ENCODE measurements at regions not wholly inside any gene's neighbourhood (a gene's known extent, or its start where the extent isn't known, plus 50 kb on each side); places are given as distances from the start of the nearest gene placed in this dataset.
A peak's percentile ranks its signal among the peaks of the same experiment; 100 is the strongest.
"Not testable (repeated sequence)": the region's sequence is repeated elsewhere in the genome, so short reads cannot be mapped to it uniquely, and the experiment has no call there.

DNA sequence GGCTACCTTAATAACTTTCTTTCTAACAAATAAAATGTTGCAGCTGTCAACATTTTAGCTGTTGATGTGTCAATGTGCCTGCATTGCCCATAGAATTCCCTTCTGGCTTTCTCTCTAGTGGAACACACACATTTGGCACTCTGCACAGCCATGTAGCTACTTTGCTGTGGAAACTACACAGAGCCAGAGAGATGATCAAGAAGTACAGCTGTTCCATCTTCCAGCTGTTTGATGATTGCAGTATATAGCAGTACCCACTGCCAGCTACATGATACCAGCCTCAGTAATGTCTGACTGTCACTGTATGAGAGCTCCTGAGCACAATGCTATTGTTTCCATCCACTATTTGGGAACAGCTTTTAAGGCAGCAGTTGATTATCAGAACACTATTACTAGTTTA, 843.0 kb downstream of the PCDH17 start:
- ATAC-seq (no peak), DNase-seq (ENCODE audit: low spot score in 2 of 2) (no peak)
- no peak overlapping the region for H3K4me3 Mint-ChIP-seq
- H3K4me1 Mint-ChIP-seq: no peaks in the 10 kb centered on the region
- no peak overlapping the region for H3K27ac Mint-ChIP-seq
- no peaks in the 10 kb centered on the region for H3K36me3 Mint-ChIP-seq
- H3K9me3 Mint-ChIP-seq: peaks cover 9% of the 10 kb centered on the region

GRCh38 chr13:58476206-58476918, 844.8 kb downstream of the PCDH17 start:
- H3K4me1 Mint-ChIP-seq: no peaks in the 10 kb centered on the region
- no peak overlapping the region for H3K27ac Mint-ChIP-seq
- ATAC-seq (no peak), DNase-seq (ENCODE audit: low spot score in 2 of 2) (no peak)
- H3K9me3 Mint-ChIP-seq: peaks cover 6% of the 10 kb centered on the region
- H3K4me3 Mint-ChIP-seq: no peak overlapping the region
- H3K36me3 Mint-ChIP-seq: no peaks in the 10 kb centered on the region

GRCh38 chr13:58478858-58479257, 847.3 kb downstream of the PCDH17 start:
- no peak overlapping the region for H3K27ac Mint-ChIP-seq
- ATAC-seq (no peak), DNase-seq (ENCODE audit: low spot score in 2 of 2) (no peak)
- peaks cover 3% of the 10 kb centered on the region for H3K9me3 Mint-ChIP-seq
- no peaks in the 10 kb centered on the region for H3K4me1 Mint-ChIP-seq
- no peak overlapping the region for H3K4me3 Mint-ChIP-seq
- no peaks in the 10 kb centered on the region for H3K36me3 Mint-ChIP-seq

- no peaks in the 10 kb centered on the region for H3K36me3 Mint-ChIP-seq
- DNase-seq (ENCODE audit: low spot score in 2 of 2): no peak
- H3K4me3 Mint-ChIP-seq: no peak overlapping the region
- ATAC-seq: no peak
- no peaks in the 10 kb centered on the region for H3K4me1 Mint-ChIP-seq
- H3K9me3 Mint-ChIP-seq: peaks cover 3% of the 10 kb centered on the region
- H3K27ac Mint-ChIP-seq: no peak overlapping the region
These were observed 848.5 kb downstream of the PCDH17 start for GRCh38 chr13:58480061-58480460.

DNA sequence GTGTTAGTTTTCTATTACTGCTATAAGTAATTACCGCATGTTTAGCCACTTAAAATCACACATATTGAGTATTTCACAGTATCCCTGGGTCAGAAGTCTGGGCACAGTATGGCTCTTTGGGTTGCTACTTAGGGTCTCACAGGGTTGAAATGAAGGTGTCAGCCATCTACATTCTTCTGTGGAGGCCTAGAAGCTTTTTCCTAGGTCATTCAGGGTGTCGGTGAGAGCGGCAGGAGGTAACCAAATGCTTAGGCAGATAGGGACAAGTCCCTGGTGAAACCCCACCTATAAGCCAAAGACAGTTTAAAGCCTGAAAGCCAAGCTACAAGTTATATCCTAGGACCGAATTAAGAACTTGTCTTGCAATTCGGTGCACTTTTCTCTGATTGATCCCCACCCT, 856.7 kb downstream of the PCDH17 start:
- Mint-ChIP-seq H3K4me3 (no peak overlapping the region), H3K27ac (no peak overlapping the region), H3K4me1 (no peaks in the 10 kb centered on the region), H3K9me3 (peaks cover 10% of the 10 kb centered on the region), H3K36me3 (no peaks in the 10 kb centered on the region)
- ATAC-seq (no peak), DNase-seq (ENCODE audit: low spot score in 2 of 2) (no peak)

GRCh38 chr13:58495668-58496067, 864.1 kb downstream of the PCDH17 start:
- no peak overlapping the region for H3K27ac Mint-ChIP-seq
- ATAC-seq (no peak), DNase-seq (ENCODE audit: low spot score in 2 of 2) (no peak)
- H3K36me3 Mint-ChIP-seq: no peaks in the 10 kb centered on the region
- no peaks in the 10 kb centered on the region for H3K4me1 Mint-ChIP-seq
- no peak overlapping the region for H3K4me3 Mint-ChIP-seq
- H3K9me3 Mint-ChIP-seq: no peaks in the 10 kb centered on the region

GRCh38 chr13:58500938-58501337, 869.4 kb downstream of the PCDH17 start:
- DNase-seq (ENCODE audit: low spot score in 2 of 2) (no peak), ATAC-seq (no peak)
- no peak overlapping the region for H3K4me3 Mint-ChIP-seq
- H3K9me3 Mint-ChIP-seq: peaks cover 11% of the 10 kb centered on the region
- H3K4me1 Mint-ChIP-seq: no peaks in the 10 kb centered on the region
- no peaks in the 10 kb centered on the region for H3K36me3 Mint-ChIP-seq
- H3K27ac Mint-ChIP-seq: no peak overlapping the region

- not testable (repeated sequence) for H3K4me3 Mint-ChIP-seq; H3K27ac Mint-ChIP-seq; DNase-seq (ENCODE audit: low spot score in 2 of 2); H3K36me3 Mint-ChIP-seq; H3K4me1 Mint-ChIP-seq; ATAC-seq
- peaks cover 13% of the 10 kb centered on the region for H3K9me3 Mint-ChIP-seq
These were observed 872.7 kb downstream of the PCDH17 start for GRCh38 chr13:58504202-58504700.

- H3K27ac Mint-ChIP-seq; H3K36me3 Mint-ChIP-seq; DNase-seq (ENCODE audit: low spot score in 2 of 2); H3K4me1 Mint-ChIP-seq; H3K4me3 Mint-ChIP-seq: not testable (repeated sequence)
- peak; percentile 31 for ATAC-seq
- peaks cover 17% of the 10 kb centered on the region for H3K9me3 Mint-ChIP-seq
These were observed 873.8 kb downstream of the PCDH17 start for GRCh38 chr13:58505262-58505920.

- DNase-seq (ENCODE audit: low spot score in 2 of 2): no peak
- H3K4me3 Mint-ChIP-seq: no peak overlapping the region
- H3K36me3 Mint-ChIP-seq: no peaks in the 10 kb centered on the region
- no peak for ATAC-seq
- no peaks in the 10 kb centered on the region for H3K4me1 Mint-ChIP-seq
- peaks cover 10% of the 10 kb centered on the region for H3K9me3 Mint-ChIP-seq
- H3K27ac Mint-ChIP-seq: no peak overlapping the region
These were observed 896.8 kb downstream of the PCDH17 start for GRCh38 chr13:58528351-58528750.

DNA sequence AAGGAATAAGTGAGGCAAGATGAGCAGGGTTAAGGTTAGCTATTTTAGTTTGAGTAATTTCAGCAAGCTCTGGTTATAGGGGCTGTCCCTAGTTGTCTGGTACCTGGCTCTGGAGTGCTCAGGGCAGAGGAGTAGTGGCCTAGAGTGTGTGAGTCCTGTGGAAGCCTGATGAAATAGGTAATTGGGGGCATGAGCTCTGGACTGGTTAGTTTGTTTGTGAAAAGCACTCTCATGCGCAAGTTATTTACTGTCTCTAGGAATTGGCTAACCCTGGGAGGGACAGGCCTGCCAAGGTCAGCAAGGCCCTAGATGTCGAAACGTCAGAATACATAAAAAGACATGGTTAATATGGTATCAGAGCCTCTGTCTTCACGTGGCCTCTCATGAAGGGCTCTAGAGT, 900.1 kb downstream of the PCDH17 start:
- ATAC-seq (no peak), DNase-seq (ENCODE audit: low spot score in 2 of 2) (no peak)
- Mint-ChIP-seq H3K4me3 (no peak overlapping the region), H3K9me3 (peaks cover 10% of the 10 kb centered on the region), H3K4me1 (no peaks in the 10 kb centered on the region), H3K36me3 (no peaks in the 10 kb centered on the region), H3K27ac (no peak overlapping the region)

DNA sequence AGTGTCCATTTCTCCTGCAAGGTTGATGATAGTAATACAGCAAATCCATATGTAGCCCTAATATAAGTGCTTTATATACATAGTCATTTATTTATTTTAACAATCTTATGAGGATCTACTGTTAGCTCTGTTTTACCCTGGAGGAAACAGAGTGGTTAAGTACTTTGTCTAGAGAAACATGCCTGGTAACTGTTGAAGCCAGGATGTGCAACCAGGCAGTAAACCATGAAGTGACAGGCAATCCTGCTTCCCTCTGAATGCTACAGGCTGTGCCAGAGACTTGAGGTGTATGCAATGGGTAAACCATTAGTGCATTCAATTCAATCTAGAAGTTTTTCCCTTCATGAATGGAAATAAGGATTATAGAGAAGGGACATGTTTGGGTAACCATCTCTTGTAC, 911.0 kb downstream of the PCDH17 start:
- H3K4me3 Mint-ChIP-seq: no peak overlapping the region
- no peaks in the 10 kb centered on the region for H3K4me1 Mint-ChIP-seq
- peaks cover 17% of the 10 kb centered on the region for H3K9me3 Mint-ChIP-seq
- DNase-seq (ENCODE audit: low spot score in 2 of 2): no peak
- no peak for ATAC-seq
- H3K36me3 Mint-ChIP-seq: no peaks in the 10 kb centered on the region
- no peak overlapping the region for H3K27ac Mint-ChIP-seq

GRCh38 chr13:58547419-58547818, 915.9 kb downstream of the PCDH17 start:
- peaks cover 16% of the 10 kb centered on the region for H3K9me3 Mint-ChIP-seq
- no peaks in the 10 kb centered on the region for H3K36me3 Mint-ChIP-seq
- ATAC-seq (no peak), DNase-seq (ENCODE audit: low spot score in 2 of 2) (no peak)
- no peak overlapping the region for H3K27ac Mint-ChIP-seq
- no peaks in the 10 kb centered on the region for H3K4me1 Mint-ChIP-seq
- H3K4me3 Mint-ChIP-seq: no peak overlapping the region

DNA sequence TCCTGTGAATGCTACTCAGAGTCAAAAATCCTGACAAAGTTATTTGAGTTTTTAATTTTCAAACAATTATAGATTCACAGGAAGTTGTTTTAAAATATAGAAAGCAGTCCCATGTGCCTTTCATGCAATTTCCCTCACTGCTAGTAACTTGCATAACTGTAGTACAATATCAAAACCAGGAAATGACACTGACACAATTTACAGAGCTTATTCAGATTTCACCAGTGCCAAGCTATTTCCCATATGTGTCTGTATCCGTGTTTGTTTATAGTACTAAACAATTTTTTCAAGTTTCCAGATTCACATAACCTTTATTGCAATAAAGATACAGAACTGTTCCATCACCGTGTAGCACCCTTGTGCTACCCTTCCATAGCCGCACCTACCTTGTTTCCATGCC, 934.6 kb downstream of the PCDH17 start:
- no peak for ATAC-seq
- no peaks in the 10 kb centered on the region for H3K36me3 Mint-ChIP-seq
- DNase-seq (ENCODE audit: low spot score in 2 of 2): no peak
- H3K4me1 Mint-ChIP-seq: no peaks in the 10 kb centered on the region
- no peak overlapping the region for H3K27ac Mint-ChIP-seq
- H3K4me3 Mint-ChIP-seq: no peak overlapping the region
- H3K9me3 Mint-ChIP-seq: peaks cover 18% of the 10 kb centered on the region

DNA sequence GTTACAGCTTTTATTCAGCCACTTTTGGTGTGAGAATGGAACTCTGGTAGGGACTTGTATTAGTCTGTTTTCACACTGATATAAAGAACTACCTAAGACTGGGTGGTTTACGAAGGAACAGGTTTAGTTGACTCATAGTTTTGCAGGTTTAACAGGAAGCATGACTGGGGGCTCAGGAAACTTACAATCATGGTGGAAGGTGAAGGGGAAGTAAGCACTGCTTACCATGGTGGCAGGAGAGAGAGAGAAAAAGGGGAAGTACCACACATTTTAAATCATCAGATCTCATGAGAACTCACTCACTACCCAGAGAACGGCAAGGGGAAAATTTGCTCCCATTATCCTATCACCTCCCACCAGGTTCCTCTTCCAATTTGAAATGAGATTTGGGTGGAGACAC, 942.2 kb downstream of the PCDH17 start:
- DNase-seq (ENCODE audit: low spot score in 2 of 2) (no peak), ATAC-seq (no peak)
- H3K9me3 Mint-ChIP-seq: peaks cover 37% of the 10 kb centered on the region
- H3K36me3 Mint-ChIP-seq: no peaks in the 10 kb centered on the region
- no peaks in the 10 kb centered on the region for H3K4me1 Mint-ChIP-seq
- no peak overlapping the region for H3K4me3 Mint-ChIP-seq
- no peak overlapping the region for H3K27ac Mint-ChIP-seq

GRCh38 chr13:58574791-58575190, 943.2 kb downstream of the PCDH17 start:
- Mint-ChIP-seq H3K4me1 (no peaks in the 10 kb centered on the region), H3K9me3 (peaks cover 43% of the 10 kb centered on the region), H3K36me3 (no peaks in the 10 kb centered on the region), H3K27ac (no peak overlapping the region), H3K4me3 (no peak overlapping the region)
- ATAC-seq (no peak), DNase-seq (ENCODE audit: low spot score in 2 of 2) (no peak)
